ENCODE measurements at regions not wholly inside any gene's neighbourhood (a gene's known extent, or its start where the extent isn't known, plus 50 kb on each side); places are given as distances from the start of the nearest gene placed in this dataset.

- TF ChIP-seq, protein P1, sequence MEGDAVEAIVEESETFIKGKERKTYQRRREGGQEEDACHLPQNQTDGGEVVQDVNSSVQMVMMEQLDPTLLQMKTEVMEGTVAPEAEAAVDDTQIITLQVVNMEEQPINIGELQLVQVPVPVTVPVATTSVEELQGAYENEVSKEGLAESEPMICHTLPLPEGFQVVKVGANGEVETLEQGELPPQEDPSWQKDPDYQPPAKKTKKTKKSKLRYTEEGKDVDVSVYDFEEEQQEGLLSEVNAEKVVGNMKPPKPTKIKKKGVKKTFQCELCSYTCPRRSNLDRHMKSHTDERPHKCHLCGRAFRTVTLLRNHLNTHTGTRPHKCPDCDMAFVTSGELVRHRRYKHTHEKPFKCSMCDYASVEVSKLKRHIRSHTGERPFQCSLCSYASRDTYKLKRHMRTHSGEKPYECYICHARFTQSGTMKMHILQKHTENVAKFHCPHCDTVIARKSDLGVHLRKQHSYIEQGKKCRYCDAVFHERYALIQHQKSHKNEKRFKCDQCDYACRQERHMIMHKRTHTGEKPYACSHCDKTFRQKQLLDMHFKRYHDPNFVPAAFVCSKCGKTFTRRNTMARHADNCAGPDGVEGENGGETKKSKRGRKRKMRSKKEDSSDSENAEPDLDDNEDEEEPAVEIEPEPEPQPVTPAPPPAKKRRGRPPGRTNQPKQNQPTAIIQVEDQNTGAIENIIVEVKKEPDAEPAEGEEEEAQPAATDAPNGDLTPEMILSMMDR (conservative IDR thresholded peaks at IDR 0.05; ENCODE audit: low read depth, low read length) = no peak
- no peak for TF ChIP-seq EZH2 (IDR thresholded peaks at IDR 0.05; ENCODE audit: borderline replicate concordance, low read depth, low read length, poor library complexity, severe bottlenecking)
These were observed 112.1 kb upstream of the DPYD start for GRCh38 chr1:98032958-98033357.

Measured in A673 (cell line).